ENCODE measurements at regions not wholly inside any gene's neighbourhood (a gene's known extent, or its start where the extent isn't known, plus 50 kb on each side); places are given as distances from the start of the nearest gene placed in this dataset.

- TF ChIP-seq CTCF (optimal IDR thresholded peaks at IDR 0.05 in 1 of 3, IDR thresholded peaks at IDR 0.05 in 1 of 3, conservative IDR thresholded peaks at IDR 0.05 in 1 of 3; ENCODE audit: extremely low read depth in 1 of 3, insufficient read depth in 2 of 3, low read length in 3 of 3) (no peak), EZH2 (IDR thresholded peaks at IDR 0.05; ENCODE audit: low read length) (no peak)
Measured at GRCh38 chr4:174437324-174437723, 85.0 kb downstream of the HPGD start.
